H1 (cell line): ENCODE measurements at regions not wholly inside any gene's neighbourhood (a gene's known extent, or its start where the extent isn't known, plus 50 kb on each side); places are given as distances from the start of the nearest gene placed in this dataset.

Experiments
- CTCF ChIA-PET: fragments of 300-600 bp; sonication (Branson Sonifier 250); formaldehyde crosslinking; loops from one replicate; lab custom pipeline; 2021; ENCODE audit not compliant: partially characterized antibody; lab: Charles Lee
- POLR2A ChIA-PET: fragments of 300-600 bp; sonication (Branson Sonifier 250); formaldehyde crosslinking; loops from one replicate; lab custom pipeline; 2021; ENCODE audit warnings: inconsistent platforms; ENCODE audit not compliant: partially characterized antibody; lab: Charles Lee
- DNase-seq, 2 experiments: peaks; one replicate each; pipeline versions ENCODE4 v3.0.0 to v3.0.0-alpha.2; 2010 to 2022; ENCODE audit warnings: low spot score in 2 of 2, low read depth in 1 of 2, mixed read lengths in 1 of 2
- FAIRE-seq: peaks from 2 replicates; lab custom pipeline; 2011; peaks lifted over from hg19 to GRCh38; lab: Jason Lieb, UNC
- H2AFZ ChIP-seq: 2 replicates; pipeline ENCODE4 v1.8.1; 2012; ENCODE audit warnings: low read length, inconsistent platforms
- H2AK5ac ChIP-seq: 2 replicates; pipeline ENCODE4 v1.6.1; 2013; ENCODE audit warnings: low read depth, low read length
- H2BK120ac ChIP-seq: replicated peaks from 2 replicates; pipeline ENCODE3; 2013; ENCODE audit warnings: low read depth, low read length, inconsistent platforms
- H2BK12ac ChIP-seq: 2 replicates; pipeline ENCODE4 v1.6.1; 2013; ENCODE audit warnings: low read depth, low read length
- H2BK15ac ChIP-seq: 2 replicates; pipeline ENCODE4 v1.6.1; 2013; ENCODE audit warnings: low read length
- H2BK20ac ChIP-seq: 2 replicates; pipeline ENCODE4 v1.6.1; 2013; ENCODE audit warnings: low read length
- H2BK5ac ChIP-seq: 2 replicates; pipeline ENCODE4 v1.6.1; 2013; ENCODE audit warnings: low read depth, low read length
- H3K14ac ChIP-seq: 2 replicates; pipeline ENCODE4 v1.6.1; 2013; ENCODE audit warnings: inconsistent platforms; ENCODE audit not compliant: insufficient read length
- H3K18ac ChIP-seq: 2 replicates; pipeline ENCODE4 v1.6.1; 2013; ENCODE audit warnings: low read length; ENCODE audit errors: extremely low read depth
- H3K23ac ChIP-seq: 2 replicates; pipeline ENCODE4 v1.6.1; 2013; ENCODE audit warnings: inconsistent platforms; ENCODE audit not compliant: insufficient read length
- H3K23me2 ChIP-seq: 2 replicates; pipeline ENCODE4 v1.6.1; 2013; ENCODE audit warnings: low read depth, low read length
- H3K27ac ChIP-seq: 2 replicates; pipeline ENCODE4 v1.6.1; 2011; ENCODE audit warnings: low read depth, low read length, inconsistent platforms
- H3K27me3 ChIP-seq, 4 experiments: replicated peaks in 1 of 4; 1 replicate in 1 of 4; 2 replicates in 3 of 4; pipeline versions ENCODE4 v1.6.1 to v1.8.1; 2011 to 2013; ENCODE audit warnings: low read length in 3 of 4, mild to moderate bottlenecking in 3 of 4, inconsistent platforms in 2 of 4, mixed read lengths in 2 of 4, moderate library complexity in 1 of 4; ENCODE audit not compliant: control insufficient read depth in 3 of 4, insufficient read depth in 3 of 4; ENCODE audit errors: extremely low read depth in 1 of 4
- H3K36me3 ChIP-seq, 4 experiments: 2 replicates each; pipeline versions ENCODE4 v1.6.1 to v1.8.1; 2011 to 2013; ENCODE audit warnings: mild to moderate bottlenecking in 4 of 4, low read length in 3 of 4, moderate library complexity in 2 of 4, control low read depth in 1 of 4, inconsistent platforms in 1 of 4; ENCODE audit not compliant: insufficient read depth in 4 of 4, control insufficient read depth in 2 of 4
- H3K4ac ChIP-seq: replicated peaks from 2 replicates; pipeline ENCODE3; 2013; ENCODE audit warnings: low read length, low read depth, mixed read lengths, inconsistent platforms; ENCODE audit not compliant: insufficient read length
- H3K4me1 ChIP-seq, 4 experiments: replicated peaks in 1 of 4; 1 replicate in 1 of 4; 2 replicates in 3 of 4; pipeline versions ENCODE4 v1.6.1 to v1.8.1; 2011 to 2013; ENCODE audit warnings: low read length in 3 of 4, inconsistent platforms in 2 of 4, mixed read lengths in 1 of 4; ENCODE audit not compliant: insufficient read depth in 4 of 4, control insufficient read depth in 3 of 4
- H3K4me2 ChIP-seq, 2 experiments: 2 replicates each; pipeline versions ENCODE4 v1.6.1 to v1.8.1; 2011 to 2013; ENCODE audit warnings: low read depth in 2 of 2, low read length in 2 of 2, control low read depth in 1 of 2, inconsistent platforms in 1 of 2, mild to moderate bottlenecking in 1 of 2; ENCODE audit not compliant: insufficient read depth in 1 of 2
- H3K4me3 ChIP-seq, 4 experiments: fragments of 200-600, 300-600 bp in 1 of 4; sonication (generic), shearing (Covaris generic), sonication (Bioruptor Twin) in 1 of 4; 2 replicates each; pipeline versions ENCODE4 v1.5.1 to v1.8.1; 2011 to 2016; ENCODE audit warnings: low read length in 4 of 4, low read depth in 3 of 4, control low read depth in 2 of 4, inconsistent platforms in 2 of 4, mild to moderate bottlenecking in 2 of 4, mixed read lengths in 1 of 4, moderate library complexity in 1 of 4; ENCODE audit not compliant: insufficient read depth in 2 of 4; ENCODE audit errors: extremely low read depth in 1 of 4
- H3K56ac ChIP-seq: replicated peaks from 2 replicates; pipeline ENCODE3; 2013; ENCODE audit warnings: low read depth, mild to moderate bottlenecking, mixed read lengths, low read length, inconsistent platforms; ENCODE audit not compliant: insufficient read length
- H3K79me1 ChIP-seq: 2 replicates; pipeline ENCODE4 v1.6.1; 2013; ENCODE audit warnings: low read depth, low read length, control low read depth
- H3K79me2 ChIP-seq, 2 experiments: 2 replicates each; pipeline versions ENCODE4 v1.6.1 to v1.8.1; 2012 to 2013; ENCODE audit warnings: low read length in 2 of 2, mild to moderate bottlenecking in 2 of 2, inconsistent platforms in 1 of 2; ENCODE audit not compliant: insufficient read depth in 2 of 2, control insufficient read depth in 1 of 2
- H3K9ac ChIP-seq, 4 experiments: replicated peaks in 1 of 4; 1 replicate in 1 of 4; 2 replicates in 3 of 4; pipeline versions ENCODE4 v1.6.1 to v1.8.1; 2011 to 2013; ENCODE audit warnings: low read depth in 3 of 4, low read length in 3 of 4, control low read depth in 2 of 4, mild to moderate bottlenecking in 2 of 4, moderate library complexity in 2 of 4, inconsistent platforms in 1 of 4; ENCODE audit errors: extremely low read depth in 1 of 4
- H3K9me3 ChIP-seq, 2 experiments: 2 replicates each; pipeline versions ENCODE4 v1.6.1 to v1.8.1; 2012 to 2013; ENCODE audit warnings: mild to moderate bottlenecking in 2 of 2, moderate library complexity in 2 of 2, control low read depth in 1 of 2, inconsistent platforms in 1 of 2, low read depth in 1 of 2, low read length in 1 of 2, mixed read lengths in 1 of 2; ENCODE audit not compliant: insufficient read depth in 2 of 2
- H4K20me1 ChIP-seq, 2 experiments: replicated peaks in 1 of 2; 2 replicates each; pipeline versions ENCODE3 to v1.8.1; 2011 to 2013; ENCODE audit warnings: inconsistent platforms in 2 of 2, low read length in 2 of 2, mild to moderate bottlenecking in 1 of 2; ENCODE audit not compliant: insufficient read depth in 2 of 2, control insufficient read depth in 1 of 2
- H4K5ac ChIP-seq: 2 replicates; pipeline ENCODE4 v1.6.1; 2013; ENCODE audit warnings: low read length, low read depth, mixed read lengths, inconsistent platforms; ENCODE audit not compliant: insufficient read length
- H4K8ac ChIP-seq: 2 replicates; pipeline ENCODE4 v1.8.0; 2013; ENCODE audit warnings: mild to moderate bottlenecking, moderate library complexity, low read length, inconsistent platforms; ENCODE audit not compliant: insufficient read depth; ENCODE audit errors: extremely low read depth
- H4K91ac ChIP-seq: replicated peaks from 2 replicates; pipeline ENCODE3; 2013; ENCODE audit warnings: low read length, mixed read lengths, inconsistent platforms; ENCODE audit not compliant: insufficient read length
- EZH2 ChIP-seq: fragments of 200-600 bp; sonication (generic); IDR thresholded peaks from 2 replicates; pipeline ENCODE4 v1.7.1; 2012; ENCODE audit warnings: low read depth, mild to moderate bottlenecking, moderate library complexity, low read length, inconsistent platforms; ENCODE audit not compliant: severe bottlenecking
- FOSL1 ChIP-seq: IDR thresholded peaks from 2 replicates; pipeline ENCODE4 v1.6.1; 2011; ENCODE audit warnings: mild to moderate bottlenecking, low read depth, low read length, moderate library complexity; ENCODE audit not compliant: insufficient read depth
- KDM1A ChIP-seq: fragments of 200-600, 300-600 bp; sonication (generic); IDR thresholded peaks from 2 replicates; pipeline ENCODE4 v1.7.1; 2016; ENCODE audit warnings: mild to moderate bottlenecking, low read length, borderline replicate concordance
- KDM4A ChIP-seq: IDR thresholded peaks from one replicate; pipeline ENCODE4 v1.7.1; 2012; ENCODE audit warnings: low read depth, mild to moderate bottlenecking, moderate library complexity, low read length, inconsistent platforms; ENCODE audit not compliant: severe bottlenecking
- MAFK ChIP-seq: IDR thresholded peaks from 2 replicates; pipeline ENCODE4 v1.6.1; 2012; ENCODE audit warnings: low read depth, mild to moderate bottlenecking, improper control_type of control experiment, low read length
- RBBP5 ChIP-seq: IDR thresholded peaks from 2 replicates; pipeline ENCODE4 v1.7.1; 2012; ENCODE audit warnings: low read depth, mild to moderate bottlenecking, inconsistent platforms, low read length, moderate library complexity, borderline replicate concordance
- RXRA ChIP-seq: IDR thresholded peaks from 2 replicates; pipeline ENCODE4 v1.6.1; 2011; ENCODE audit warnings: low read depth, mild to moderate bottlenecking, low read length, moderate library complexity; ENCODE audit not compliant: insufficient read depth
- SP2 ChIP-seq: IDR thresholded peaks from 2 replicates; pipeline ENCODE4 v1.6.1; 2012; ENCODE audit warnings: mild to moderate bottlenecking, low read length, inconsistent platforms
- SP4 ChIP-seq: IDR thresholded peaks from 2 replicates; pipeline ENCODE4 v1.6.1; 2012; ENCODE audit warnings: low read length, inconsistent platforms
- SRF ChIP-seq: IDR thresholded peaks from 2 replicates; pipeline ENCODE4 v1.6.1; 2011; ENCODE audit warnings: mild to moderate bottlenecking, low read depth, low read length, moderate library complexity
- WGBS, 2 experiments: shearing (Covaris generic) in 1 of 2; methylation state at CpG; one replicate each; pipeline versions ENCODE4 v1.1.6 to v1.1.7; 2013 to 2015; ENCODE audit warnings: low lambda C conversion rate in 2 of 2, mixed read lengths in 2 of 2, inconsistent platforms in 1 of 2, low coverage in 1 of 2, missing lambda C conversion rate in 1 of 2; ENCODE audit not compliant: insufficient replicate concordance in 2 of 2, insufficient coverage in 1 of 2, insufficient read length in 1 of 2; ENCODE audit errors: extremely low coverage in 1 of 2, missing lambda C conversion rate in 1 of 2; 5-methylcytosine and 5-hydroxymethylcytosine counted together
- TF ChIP-seq, protein P1 (sequence below): IDR thresholded peaks from 2 replicates; pipeline ENCODE4 v1.6.1; 2011; ENCODE audit warnings: low read depth, mild to moderate bottlenecking, low read length; ENCODE audit not compliant: insufficient read depth
- TF ChIP-seq, protein P2 (sequence below): IDR thresholded peaks from 2 replicates; pipeline ENCODE4 v1.6.1; 2012; ENCODE audit warnings: inconsistent platforms
- TF ChIP-seq, protein P3 (sequence below): IDR thresholded peaks from 2 replicates; pipeline ENCODE4 v1.6.1; 2011; ENCODE audit warnings: low read length, improper control_type of control experiment

DNA sequence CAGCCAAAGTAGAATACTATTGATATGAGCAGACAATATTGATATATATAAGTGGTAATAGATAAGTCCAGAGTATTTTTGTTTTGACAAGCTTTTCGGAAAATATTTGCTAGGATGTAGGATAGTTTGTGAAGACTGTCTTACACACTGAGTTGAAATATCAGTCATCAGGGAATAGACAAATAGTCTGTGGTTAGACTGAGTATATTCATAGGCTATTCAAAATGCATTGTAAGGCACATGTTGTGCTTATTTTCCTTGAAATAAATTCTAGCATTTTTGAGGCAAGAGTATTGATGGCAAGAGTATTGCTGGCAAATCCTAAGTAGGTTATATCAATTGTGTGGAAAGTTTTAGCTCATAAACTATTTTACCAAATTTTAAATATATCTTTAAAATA, 201.1 kb downstream of the LRIG3 start:
- H3K79me1 ChIP-seq, result no peaks in the 10 kb centered on the region
- no peak overlapping the region for H3K23ac ChIP-seq
- no peak overlapping the region for H2BK5ac ChIP-seq
- no peak overlapping the region for H4K91ac ChIP-seq
- no peak overlapping the region for H2AK5ac ChIP-seq
- no peak overlapping the region for H2BK20ac ChIP-seq
- no peak overlapping the region for H3K56ac ChIP-seq
- H4K20me1 ChIP-seq, result no peaks in the 10 kb centered on the region
- H3K9me3 ChIP-seq, result 0 out of 4 replicates have a peak, but pooled peaks cover 0 to 2% of the 10 kb centered on the region in 2 experiments
- H3K27ac ChIP-seq, result no peak overlapping the region
- H3K14ac ChIP-seq, result no peak overlapping the region
- DNase-seq, result no peak
- no peak overlapping the region for H2AFZ ChIP-seq
- H3K36me3 ChIP-seq, result no peaks in the 10 kb centered on the region
- POLR2A ChIA-PET, result no interaction called here
- H3K4ac ChIP-seq, result no peak overlapping the region
- no peak overlapping the region for H2BK120ac ChIP-seq
- no peaks in the 10 kb centered on the region for H3K27me3 ChIP-seq
- H3K18ac ChIP-seq, result no peak overlapping the region
- H4K5ac ChIP-seq, result no peak overlapping the region
- H3K4me3 ChIP-seq, result no peak overlapping the region
- no peak overlapping the region for H3K4me2 ChIP-seq
- no peak overlapping the region for H2BK15ac ChIP-seq
- FAIRE-seq, result no peak
- no peak overlapping the region for H3K9ac ChIP-seq
- CTCF ChIA-PET, result interaction anchor here (0.7 kb wide), 1 partner anchor 70 kb away, joined by 3 read pairs; no protein-coding TSS in a partner anchor
- H4K8ac ChIP-seq, result no peak overlapping the region
- H2BK12ac ChIP-seq, result no peak overlapping the region
- H3K23me2 ChIP-seq, result no peaks in the 10 kb centered on the region
- 96% methylated on average over 1 of the region's 1 CpG; no CpG with 5 or more reads in 1 of the 2 experiments for WGBS, 2 experiments
- H3K79me2 ChIP-seq, result no peaks in the 10 kb centered on the region
- H3K4me1 ChIP-seq, result no peaks in the 10 kb centered on the region; a peak in 1 of 7 replicates
- TF ChIP-seq EZH2, result no peak
- no peak for TF ChIP-seq RXRA
- no peak for TF ChIP-seq MAFK
- TF ChIP-seq, protein P1, sequence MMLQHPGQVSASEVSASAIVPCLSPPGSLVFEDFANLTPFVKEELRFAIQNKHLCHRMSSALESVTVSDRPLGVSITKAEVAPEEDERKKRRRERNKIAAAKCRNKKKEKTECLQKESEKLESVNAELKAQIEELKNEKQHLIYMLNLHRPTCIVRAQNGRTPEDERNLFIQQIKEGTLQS, result no peak
- TF ChIP-seq SP2, result no peak
- TF ChIP-seq KDM1A, result no peak
- TF ChIP-seq, protein P2, sequence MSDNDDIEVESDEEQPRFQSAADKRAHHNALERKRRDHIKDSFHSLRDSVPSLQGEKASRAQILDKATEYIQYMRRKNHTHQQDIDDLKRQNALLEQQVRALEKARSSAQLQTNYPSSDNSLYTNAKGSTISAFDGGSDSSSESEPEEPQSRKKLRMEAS, result no peak
- TF ChIP-seq SP4, result no peak
- TF ChIP-seq, protein P3, sequence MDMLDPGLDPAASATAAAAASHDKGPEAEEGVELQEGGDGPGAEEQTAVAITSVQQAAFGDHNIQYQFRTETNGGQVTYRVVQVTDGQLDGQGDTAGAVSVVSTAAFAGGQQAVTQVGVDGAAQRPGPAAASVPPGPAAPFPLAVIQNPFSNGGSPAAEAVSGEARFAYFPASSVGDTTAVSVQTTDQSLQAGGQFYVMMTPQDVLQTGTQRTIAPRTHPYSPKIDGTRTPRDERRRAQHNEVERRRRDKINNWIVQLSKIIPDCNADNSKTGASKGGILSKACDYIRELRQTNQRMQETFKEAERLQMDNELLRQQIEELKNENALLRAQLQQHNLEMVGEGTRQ, result no peak
- no peak for TF ChIP-seq KDM4A
- no peak for TF ChIP-seq RBBP5
- TF ChIP-seq FOSL1, result no peak
- TF ChIP-seq SRF, result no peak
